Activated CD8-positive, alpha-beta T cell treated with anti-CD3 and anti-CD28 coated beads, Interleukin-2, amount 10 ng/mL, durations not matched to agents 7 days and 5 days (primary cell): ENCODE measurements at regions not wholly inside any gene's neighbourhood (a gene's known extent, or its start where the extent isn't known, plus 50 kb on each side); places are given as distances from the start of the nearest gene placed in this dataset.
A peak's percentile ranks its signal among the peaks of the same experiment; 100 is the strongest.

ENCODE experiments used
- ATAC-seq: fragments of 150-1000 bp; cut with Tn5 transposase; one replicate; pipeline ENCODE4 v1.10.0; 2021; ENCODE audit warnings: moderate library complexity
- CTCF ChIA-PET: fragments of 350-600 bp; sonication (Branson Sonifier 250); formaldehyde crosslinking; loops from one replicate; lab custom pipeline; 2021; ENCODE audit warnings: antibody characterized with exemption; lab: Charles Lee
- POLR2A ChIA-PET: fragments of 350-600 bp; sonication (Branson Sonifier 250); formaldehyde crosslinking; loops from one replicate; lab custom pipeline; 2021; ENCODE audit warnings: antibody characterized with exemption; lab: Charles Lee
- DNase-seq: peaks from one replicate; pipeline ENCODE4 v3.0.0-alpha.2; 2020
- H3K27ac Mint-ChIP-seq: one replicate; pipeline ENCODE4 v1.8.0; 2021; ENCODE audit warnings: mild to moderate bottlenecking, mixed read lengths
- H3K27me3 Mint-ChIP-seq: one replicate; pipeline ENCODE4 v1.8.0; 2021; ENCODE audit warnings: low read depth, mixed read lengths
- H3K36me3 Mint-ChIP-seq: one replicate; pipeline ENCODE4 v1.8.0; 2021; ENCODE audit warnings: low read depth, mixed read lengths
- H3K4me1 Mint-ChIP-seq: one replicate; pipeline ENCODE4 v1.8.0; 2021; ENCODE audit warnings: low read depth, mixed read lengths
- H3K4me3 Mint-ChIP-seq: one replicate; pipeline ENCODE4 v1.8.0; 2021; ENCODE audit warnings: mild to moderate bottlenecking, mixed read lengths
- H3K9me3 Mint-ChIP-seq: one replicate; pipeline ENCODE4 v1.8.0; 2022; ENCODE audit warnings: mixed read lengths; ENCODE audit not compliant: insufficient read depth

DNA sequence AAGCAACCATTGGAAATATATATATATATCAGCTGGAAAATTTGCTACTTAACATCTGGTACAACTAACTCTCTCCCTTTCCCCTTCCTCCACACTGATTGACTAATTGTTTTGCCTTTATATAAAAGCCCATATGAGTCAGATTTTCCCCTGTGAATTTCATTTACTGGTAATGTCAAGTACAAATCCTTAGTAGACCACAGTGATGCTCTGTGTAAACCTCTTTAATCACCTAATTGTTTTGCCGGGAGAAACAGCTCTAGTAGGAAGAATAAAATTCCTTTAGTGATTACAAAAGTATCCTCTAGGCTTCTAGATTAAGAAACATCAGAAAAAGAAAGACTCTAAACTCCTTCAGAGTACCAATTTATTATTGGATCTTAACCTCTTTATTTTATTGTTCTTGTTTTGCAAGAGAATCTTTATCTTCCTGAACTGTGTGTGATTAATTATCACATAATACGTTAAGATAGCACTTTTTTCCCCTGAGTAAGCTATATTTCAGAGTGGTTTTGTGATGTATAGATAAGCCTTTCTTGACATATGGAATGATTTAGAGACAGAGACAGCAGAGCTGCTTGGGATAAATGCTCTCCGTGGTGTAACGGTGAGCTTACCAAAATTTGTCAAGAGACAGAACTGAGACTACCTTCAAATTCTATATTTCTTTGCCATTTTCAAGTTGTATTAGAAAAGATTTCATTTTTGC, 1606.4 kb upstream of the TENM3 start:
- no peaks in the 10 kb centered on the region for H3K9me3 Mint-ChIP-seq
- ChIA-PET CTCF (no interaction called here), POLR2A (no interaction called here)
- no peak overlapping the region for H3K4me3 Mint-ChIP-seq
- H3K36me3 Mint-ChIP-seq = no peaks in the 10 kb centered on the region
- H3K4me1 Mint-ChIP-seq = no peaks in the 10 kb centered on the region
- H3K27ac Mint-ChIP-seq = no peak overlapping the region
- H3K27me3 Mint-ChIP-seq = no peaks in the 10 kb centered on the region
- no peak for DNase-seq
- no peak for ATAC-seq

DNA sequence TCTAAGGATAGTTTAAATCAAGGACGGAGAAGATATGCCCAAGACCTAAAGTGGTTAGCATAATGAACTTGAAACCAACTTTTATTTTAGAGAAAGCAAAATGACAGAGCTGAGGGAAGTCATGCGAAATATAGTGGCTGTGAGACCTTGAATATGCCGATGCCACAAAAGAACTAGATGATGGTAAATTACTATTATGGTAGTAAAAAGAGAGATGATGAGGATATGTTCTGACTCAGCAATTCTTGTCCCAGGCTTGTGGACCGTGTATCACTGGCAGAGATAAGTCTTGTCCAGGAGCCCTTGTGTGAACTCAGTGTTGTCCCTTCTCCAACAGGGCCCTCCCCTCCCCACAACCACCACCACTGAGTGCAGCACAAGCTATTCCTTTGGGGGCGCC, 1605.6 kb upstream of the TENM3 start:
- Mint-ChIP-seq H3K4me1 (no peaks in the 10 kb centered on the region), H3K36me3 (no peaks in the 10 kb centered on the region), H3K4me3 (no peak overlapping the region), H3K9me3 (no peaks in the 10 kb centered on the region), H3K27ac (no peak overlapping the region), H3K27me3 (no peaks in the 10 kb centered on the region)
- ChIA-PET CTCF (no interaction called here), POLR2A (no interaction called here)
- DNase-seq (no peak), ATAC-seq (no peak)

DNA sequence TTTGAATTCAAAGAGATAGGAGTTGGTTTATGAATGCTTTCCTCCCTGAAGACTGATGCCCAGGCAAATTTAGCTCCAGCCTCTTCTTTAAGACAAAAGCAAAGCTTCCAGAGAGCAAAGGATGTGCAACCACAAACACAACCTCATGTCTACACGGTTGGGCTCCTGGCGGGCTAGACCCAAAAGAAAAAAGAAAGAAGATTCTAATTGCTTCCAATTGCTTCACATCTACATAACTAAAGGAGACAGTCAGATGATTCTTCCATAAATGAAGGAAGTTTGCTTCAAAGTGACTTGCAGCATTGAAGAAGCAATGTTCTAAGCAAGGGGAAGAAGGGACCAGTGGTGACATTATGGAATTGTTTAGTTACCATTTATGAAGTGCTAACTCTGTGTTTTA, 1603.0 kb upstream of the TENM3 start:
- POLR2A ChIA-PET = no interaction called here
- H3K9me3 Mint-ChIP-seq = no peaks in the 10 kb centered on the region

DNA sequence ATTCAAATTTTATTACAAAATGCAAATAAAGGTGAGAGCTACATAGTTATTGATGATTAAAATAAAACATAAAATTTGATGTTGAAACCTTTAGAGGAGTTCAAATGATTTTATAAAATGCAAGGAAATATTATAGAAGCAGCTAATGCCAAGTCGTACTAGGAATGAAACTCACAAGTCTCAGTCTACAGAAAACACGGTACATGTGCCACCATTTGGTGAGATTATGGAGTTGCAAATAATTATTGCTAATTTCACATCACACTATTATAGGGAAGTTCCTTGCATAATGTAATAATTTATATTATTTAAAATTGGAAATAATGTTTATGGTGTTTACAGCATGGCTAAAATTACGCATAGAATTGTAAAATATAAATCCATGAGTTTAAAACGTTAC, 1601.7 kb upstream of the TENM3 start:
- Mint-ChIP-seq H3K36me3 (no peaks in the 10 kb centered on the region), H3K4me3 (no peak overlapping the region), H3K9me3 (no peaks in the 10 kb centered on the region), H3K4me1 (no peaks in the 10 kb centered on the region), H3K27me3 (no peaks in the 10 kb centered on the region), H3K27ac (no peak overlapping the region)
- ChIA-PET CTCF (no interaction called here), POLR2A (no interaction called here)
- ATAC-seq = no peak
- DNase-seq = no peak

More for the DNA sequence above, 1603.0 kb upstream of the TENM3 start:
- CTCF ChIA-PET = no interaction called here
- Mint-ChIP-seq H3K27ac (no peak overlapping the region), H3K4me3 (no peak overlapping the region), H3K27me3 (no peaks in the 10 kb centered on the region), H3K4me1 (no peaks in the 10 kb centered on the region), H3K36me3 (no peaks in the 10 kb centered on the region)
- DNase-seq (no peak), ATAC-seq (no peak)

DNA sequence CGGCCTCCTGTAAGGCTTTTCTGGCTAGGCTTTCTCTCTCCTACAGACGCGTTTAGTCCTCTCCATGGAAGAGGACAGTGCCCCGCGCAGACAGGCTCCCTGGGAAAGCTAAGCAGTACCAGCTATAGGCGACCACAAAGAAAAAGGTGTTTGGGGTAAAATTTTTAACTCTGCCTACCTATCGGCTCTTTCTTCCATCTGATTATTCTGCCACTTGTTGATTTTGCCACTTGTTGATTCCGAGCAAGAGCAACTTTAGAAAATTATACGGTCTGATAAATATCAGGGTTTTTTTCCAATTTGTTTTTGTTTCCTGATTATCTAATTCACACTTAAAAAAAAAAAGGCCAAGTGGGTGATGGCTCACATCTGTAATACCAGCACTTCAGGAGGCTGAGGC, 1600.5 kb upstream of the TENM3 start:
- Mint-ChIP-seq H3K36me3 (no peaks in the 10 kb centered on the region), H3K4me3 (no peak overlapping the region), H3K27me3 (no peaks in the 10 kb centered on the region), H3K4me1 (no peaks in the 10 kb centered on the region), H3K9me3 (no peaks in the 10 kb centered on the region), H3K27ac (no peak overlapping the region)
- ATAC-seq (no peak), DNase-seq (no peak)
- ChIA-PET POLR2A (no interaction called here), CTCF (no interaction called here)

DNA sequence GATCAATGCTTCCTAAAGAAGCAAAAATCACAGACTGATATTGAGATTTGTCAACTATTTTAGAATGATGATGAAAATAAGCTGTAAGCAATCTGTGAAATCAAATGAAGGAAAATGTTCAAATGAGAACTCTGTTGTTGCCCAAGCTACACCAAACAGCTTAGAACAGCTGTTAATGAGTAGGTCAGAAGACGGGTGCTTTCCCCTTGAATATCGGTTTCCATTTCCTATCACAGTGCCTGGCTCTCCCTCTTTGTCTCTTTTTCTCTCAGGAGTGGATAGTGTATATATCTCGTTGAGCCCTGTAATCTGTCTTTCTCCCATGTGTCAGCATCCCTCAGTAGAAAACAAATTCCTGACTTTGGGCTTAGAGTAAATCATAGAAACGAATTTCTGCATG, 1592.9 kb upstream of the TENM3 start:
- DNase-seq (no peak), ATAC-seq (no peak)
- Mint-ChIP-seq H3K36me3 (no peaks in the 10 kb centered on the region), H3K9me3 (no peaks in the 10 kb centered on the region), H3K4me1 (no peaks in the 10 kb centered on the region), H3K4me3 (no peak overlapping the region), H3K27me3 (no peaks in the 10 kb centered on the region), H3K27ac (no peak overlapping the region)
- ChIA-PET POLR2A (no interaction called here), CTCF (no interaction called here)

DNA sequence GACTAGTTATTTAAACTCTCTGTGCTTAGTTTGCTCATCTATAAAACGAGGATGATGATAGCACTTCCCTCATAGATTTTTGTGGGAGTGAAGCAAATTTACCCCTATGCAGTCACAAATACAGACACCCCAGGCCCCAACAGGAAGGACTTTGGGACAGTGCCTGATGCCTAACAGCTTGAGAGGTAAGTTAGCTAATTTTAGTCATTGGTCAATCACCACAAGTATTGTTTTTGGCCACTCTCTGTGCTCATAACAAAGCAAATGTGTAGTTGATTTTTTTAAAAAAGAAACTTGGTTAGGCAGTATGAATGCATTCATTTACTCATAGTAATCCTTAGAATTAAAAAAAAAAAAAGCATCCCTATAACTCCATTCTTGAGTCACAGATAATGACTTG, 1590.7 kb upstream of the TENM3 start:
- ATAC-seq (no peak), DNase-seq (no peak)
- Mint-ChIP-seq H3K9me3 (no peaks in the 10 kb centered on the region), H3K36me3 (no peaks in the 10 kb centered on the region), H3K27me3 (no peaks in the 10 kb centered on the region), H3K27ac (no peak overlapping the region), H3K4me1 (no peaks in the 10 kb centered on the region), H3K4me3 (no peak overlapping the region)
- POLR2A ChIA-PET = no interaction called here
- CTCF ChIA-PET = interaction anchor here (0.7 kb wide), 1 partner anchor 447 kb away, joined by 4 read pairs; no protein-coding TSS in a partner anchor

DNA sequence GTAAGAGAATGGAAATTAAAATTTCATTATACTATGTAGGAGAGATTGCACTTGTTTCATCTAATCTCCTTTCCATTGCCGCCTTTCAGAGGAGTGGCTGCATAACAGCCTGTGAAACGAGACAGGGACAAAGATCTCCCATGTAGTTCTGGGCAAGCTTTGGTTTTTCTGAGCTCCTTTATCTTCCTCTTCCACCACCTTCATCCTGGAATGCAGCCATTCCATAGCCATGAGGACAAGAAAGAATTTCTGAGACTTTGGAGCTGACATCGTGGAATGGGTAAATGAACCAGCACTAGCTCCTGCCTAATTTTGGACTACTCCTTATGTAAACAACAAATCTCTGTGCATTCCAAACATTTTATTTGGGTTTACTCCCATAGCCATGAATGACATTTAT, 1587.3 kb upstream of the TENM3 start:
- Mint-ChIP-seq H3K9me3 (no peaks in the 10 kb centered on the region), H3K36me3 (no peaks in the 10 kb centered on the region), H3K4me3 (no peak overlapping the region), H3K27ac (no peak overlapping the region), H3K27me3 (no peaks in the 10 kb centered on the region), H3K4me1 (no peaks in the 10 kb centered on the region)
- POLR2A ChIA-PET = no interaction called here
- CTCF ChIA-PET = interaction anchor here (3.9 kb wide), 1 partner anchor 10 kb away, joined by 22 read pairs; no protein-coding TSS in a partner anchor
- no peak for ATAC-seq
- no peak for DNase-seq

DNA sequence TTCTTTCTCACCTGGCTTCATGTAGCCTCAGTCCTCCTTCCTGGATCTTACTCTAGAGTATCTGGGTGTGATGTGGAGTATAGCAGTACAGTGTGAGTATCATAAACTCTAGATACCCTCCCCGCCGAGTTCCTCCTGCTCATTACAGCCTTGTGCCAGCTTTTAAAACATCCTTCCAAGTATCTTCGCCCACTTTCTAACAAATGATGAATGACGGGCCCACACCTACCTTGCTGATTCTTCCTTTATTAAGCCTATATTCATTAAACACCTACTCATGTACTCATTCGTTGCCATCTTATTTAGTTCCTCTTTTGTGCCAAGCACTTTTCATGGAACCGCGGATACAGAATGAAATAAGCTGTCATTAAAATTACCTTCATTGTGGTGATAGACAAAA, 1585.3 kb upstream of the TENM3 start:
- ChIA-PET CTCF (no interaction called here), POLR2A (no interaction called here)
- DNase-seq (no peak), ATAC-seq (no peak)
- no peaks in the 10 kb centered on the region for H3K9me3 Mint-ChIP-seq
- H3K27me3 Mint-ChIP-seq = no peaks in the 10 kb centered on the region
- H3K4me3 Mint-ChIP-seq = no peak overlapping the region
- H3K27ac Mint-ChIP-seq = no peak overlapping the region
- H3K36me3 Mint-ChIP-seq = no peaks in the 10 kb centered on the region
- no peaks in the 10 kb centered on the region for H3K4me1 Mint-ChIP-seq

DNA sequence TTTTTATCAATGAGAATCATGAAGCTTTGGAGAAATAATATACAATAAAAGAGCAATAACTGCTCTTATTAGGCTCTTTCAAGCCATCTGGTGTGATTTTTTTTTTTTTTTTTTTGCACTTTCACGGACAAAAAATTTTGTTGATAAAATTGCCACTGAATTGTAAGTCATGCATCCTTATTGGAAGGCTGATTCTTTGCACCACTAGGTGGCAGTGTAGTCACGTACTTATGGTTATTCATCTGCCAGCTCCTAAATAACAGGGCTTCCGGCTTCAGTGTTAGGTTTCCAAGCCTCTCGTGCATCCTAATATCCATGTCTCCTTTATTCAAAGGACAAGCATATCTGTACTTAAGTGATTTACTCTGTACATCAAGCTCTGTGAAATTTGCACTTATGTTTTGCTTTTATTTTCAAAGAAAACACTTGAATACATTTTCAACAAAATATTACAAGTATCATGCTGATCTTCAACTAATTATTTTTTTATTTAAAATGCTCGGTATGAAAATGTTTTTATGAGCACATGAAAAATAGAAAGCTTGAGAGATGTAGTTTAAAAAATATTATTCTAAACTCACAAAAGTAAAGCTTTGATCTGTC, 1578.3 kb upstream of the TENM3 start:
- Mint-ChIP-seq H3K27me3 (no peaks in the 10 kb centered on the region), H3K9me3 (no peaks in the 10 kb centered on the region), H3K4me1 (no peaks in the 10 kb centered on the region), H3K4me3 (no peak overlapping the region), H3K27ac (no peak overlapping the region), H3K36me3 (no peaks in the 10 kb centered on the region)
- ChIA-PET CTCF (interaction anchor here (0.7 to 3.0 kb wide), 9 partner anchors 8 to 1469 kb away, joined by 3 to 22 read pairs (median 3); no protein-coding TSS in a partner anchor), POLR2A (no interaction called here)
- DNase-seq (peak; percentile 75), ATAC-seq (peak; percentile 47)

DNA sequence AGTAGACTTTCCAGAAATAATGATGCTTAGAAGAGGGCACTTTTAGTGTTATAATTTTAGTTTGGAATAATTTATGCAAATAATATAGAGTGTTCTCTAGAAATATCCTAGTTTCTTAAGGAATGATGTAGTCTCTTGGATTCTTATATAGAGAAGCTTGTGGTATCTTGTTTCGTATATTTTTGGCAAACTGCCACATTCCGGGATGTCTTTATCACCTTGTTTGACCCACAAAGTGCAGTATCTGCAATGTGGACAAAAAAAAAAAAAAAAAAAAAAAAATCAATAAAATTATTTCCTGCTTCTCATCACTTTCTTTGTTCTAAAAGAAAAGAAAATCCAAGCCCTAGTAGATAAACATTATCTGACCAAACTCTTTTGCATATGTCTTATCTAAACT, 1577.7 kb upstream of the TENM3 start:
- no peak overlapping the region for H3K27ac Mint-ChIP-seq
- ChIA-PET CTCF (interaction anchor here (0.7 to 3.0 kb wide), 8 partner anchors 8 to 1469 kb away, joined by 3 to 22 read pairs (median 3); no protein-coding TSS in a partner anchor), POLR2A (no interaction called here)

DNA sequence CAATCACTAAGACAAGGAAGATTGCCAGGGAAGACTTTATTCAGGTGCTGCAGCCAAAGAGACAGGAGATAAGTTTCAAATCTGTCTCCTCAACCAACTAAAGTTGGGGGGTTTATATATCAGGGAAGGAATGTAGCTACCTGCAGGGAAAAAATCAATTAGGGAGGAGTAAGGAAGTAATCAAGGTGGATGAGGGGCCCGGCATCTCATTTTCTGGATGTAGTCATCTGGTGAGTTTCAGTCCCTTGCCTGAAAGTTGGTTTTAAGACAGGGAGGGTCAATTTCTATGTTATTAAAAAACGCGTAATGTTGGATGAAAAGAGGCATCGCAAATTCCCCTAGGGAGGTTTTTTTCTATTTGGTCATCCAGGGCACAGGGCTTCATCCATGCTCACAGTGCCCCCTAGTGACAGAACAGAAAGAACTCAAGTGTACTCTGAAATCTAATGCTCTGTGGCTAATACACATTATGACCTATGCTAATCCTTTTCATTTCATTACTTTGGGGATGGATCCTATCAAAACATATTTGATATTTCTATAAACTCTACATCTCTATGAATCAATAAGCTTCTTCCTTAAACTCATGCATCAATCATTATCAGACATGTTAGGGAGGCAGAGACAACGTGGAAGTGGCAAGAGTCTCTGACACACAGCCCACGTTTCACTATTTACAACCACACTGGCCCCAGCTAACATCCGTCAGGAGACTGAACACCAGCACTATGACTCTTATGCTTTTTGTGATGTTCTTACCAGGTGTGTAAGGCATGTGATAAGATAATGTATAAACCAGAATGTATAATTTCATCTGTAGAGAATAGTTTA, 1577.0 kb upstream of the TENM3 start:
- ATAC-seq = peak; percentile 64
- Mint-ChIP-seq H3K4me1 (no peaks in the 10 kb centered on the region), H3K9me3 (no peaks in the 10 kb centered on the region), H3K27ac (no peak overlapping the region), H3K4me3 (no peak overlapping the region), H3K27me3 (no peaks in the 10 kb centered on the region), H3K36me3 (no peaks in the 10 kb centered on the region)
- DNase-seq = peak; percentile 39
- ChIA-PET CTCF (interaction anchor here (1.1 to 3.0 kb wide), 4 partner anchors 9 to 799 kb away, joined by 3 to 22 read pairs (median 4); no protein-coding TSS in a partner anchor), POLR2A (no interaction called here)

More for the DNA sequence above, 1577.7 kb upstream of the TENM3 start:
- no peak for DNase-seq
- H3K4me1 Mint-ChIP-seq = no peaks in the 10 kb centered on the region
- ATAC-seq = no peak
- H3K36me3 Mint-ChIP-seq = no peaks in the 10 kb centered on the region
- H3K27me3 Mint-ChIP-seq = no peaks in the 10 kb centered on the region
- H3K9me3 Mint-ChIP-seq = no peaks in the 10 kb centered on the region
- H3K4me3 Mint-ChIP-seq = no peak overlapping the region
